ENCODE measurements at regions not wholly inside any gene's neighbourhood (a gene's known extent, or its start where the extent isn't known, plus 50 kb on each side); places are given as distances from the start of the nearest gene placed in this dataset.
A peak's percentile ranks its signal among the peaks of the same experiment; 100 is the strongest.

- no peaks in the 10 kb centered on the region for H3K27me3 ChIP-seq
- H3K4me3 ChIP-seq = no peak overlapping the region
- WGBS, 2 donors = 17 to 29% methylated on average over 1 of the region's 1 CpG
- no peak for TF ChIP-seq POLR2A (IDR thresholded peaks at IDR 0.05)
- TF ChIP-seq, protein P1, sequence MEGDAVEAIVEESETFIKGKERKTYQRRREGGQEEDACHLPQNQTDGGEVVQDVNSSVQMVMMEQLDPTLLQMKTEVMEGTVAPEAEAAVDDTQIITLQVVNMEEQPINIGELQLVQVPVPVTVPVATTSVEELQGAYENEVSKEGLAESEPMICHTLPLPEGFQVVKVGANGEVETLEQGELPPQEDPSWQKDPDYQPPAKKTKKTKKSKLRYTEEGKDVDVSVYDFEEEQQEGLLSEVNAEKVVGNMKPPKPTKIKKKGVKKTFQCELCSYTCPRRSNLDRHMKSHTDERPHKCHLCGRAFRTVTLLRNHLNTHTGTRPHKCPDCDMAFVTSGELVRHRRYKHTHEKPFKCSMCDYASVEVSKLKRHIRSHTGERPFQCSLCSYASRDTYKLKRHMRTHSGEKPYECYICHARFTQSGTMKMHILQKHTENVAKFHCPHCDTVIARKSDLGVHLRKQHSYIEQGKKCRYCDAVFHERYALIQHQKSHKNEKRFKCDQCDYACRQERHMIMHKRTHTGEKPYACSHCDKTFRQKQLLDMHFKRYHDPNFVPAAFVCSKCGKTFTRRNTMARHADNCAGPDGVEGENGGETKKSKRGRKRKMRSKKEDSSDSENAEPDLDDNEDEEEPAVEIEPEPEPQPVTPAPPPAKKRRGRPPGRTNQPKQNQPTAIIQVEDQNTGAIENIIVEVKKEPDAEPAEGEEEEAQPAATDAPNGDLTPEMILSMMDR (IDR thresholded peaks at IDR 0.05) = no peak
- intact Hi-C loops (cut with DNase I) = no loop called here
- H3K9me3 ChIP-seq = no peaks in the 10 kb centered on the region
- H3K36me3 ChIP-seq (replicated peaks in 1 of 2; ENCODE audit: insufficient read depth in 1 of 2, low read depth in 2 of 2) = no peaks in the 10 kb centered on the region
- peak overlapping the region in 2 of 4 donors; percentile 5 to 44 for H3K27ac ChIP-seq
- H3K4me1 ChIP-seq = no peaks in the 10 kb centered on the region
- peak in 1 of 4 donors; percentile 44 for DNase-seq
- ATAC-seq = peak; percentile 73
These were observed 51.0 kb upstream of the EML4 start for GRCh38 chr2:42117923-42118753.

DNA sequence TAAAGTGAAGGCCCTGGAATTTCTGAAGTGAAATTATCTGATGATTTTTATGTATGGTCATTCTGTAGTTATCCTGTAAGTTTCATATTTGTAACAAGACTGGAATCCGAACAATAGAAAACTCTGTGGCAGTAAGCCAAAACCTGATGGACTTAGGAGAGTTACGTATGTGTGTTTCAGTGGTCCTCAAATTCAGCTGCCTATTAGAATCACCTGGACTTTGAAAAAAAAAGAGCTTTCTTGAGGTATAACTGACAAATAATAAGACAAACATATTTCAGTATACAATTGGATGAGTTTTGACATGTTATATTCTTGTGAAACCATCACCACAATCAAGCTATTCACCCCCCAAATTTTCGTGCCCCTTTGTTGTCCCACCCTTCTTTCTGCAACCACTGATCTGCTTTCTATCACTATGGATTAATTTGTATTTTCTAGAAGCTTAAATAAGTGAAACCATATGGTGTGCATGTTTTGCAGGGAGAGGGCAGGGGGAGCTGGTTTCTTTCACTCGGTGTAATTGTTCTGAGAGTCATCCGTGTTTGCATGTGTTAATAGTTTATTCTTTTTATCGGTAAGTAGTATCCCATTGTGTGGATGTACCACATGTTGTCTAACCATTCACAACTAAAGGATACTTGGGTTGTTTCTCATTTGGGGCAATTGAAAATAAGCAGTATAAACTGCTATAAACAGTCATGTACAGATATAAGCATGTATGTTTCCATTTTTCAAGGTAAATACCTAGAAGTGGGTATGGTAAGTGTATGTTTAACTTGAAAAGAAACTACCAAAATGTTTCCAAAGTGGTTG, 50.2 kb upstream of the EML4 start:
- ATAC-seq (no peak), DNase-seq (no peak)
- intact Hi-C loops (cut with DNase I) = no loop called here
- TF ChIP-seq, protein P1 (IDR thresholded peaks at IDR 0.05) = no peak
- TF ChIP-seq POLR2A (IDR thresholded peaks at IDR 0.05) = no peak
- no peaks in the 10 kb centered on the region for H3K4me1 ChIP-seq
- no peaks in the 10 kb centered on the region for H3K27me3 ChIP-seq
- H3K4me3 ChIP-seq = no peak overlapping the region
- no peaks in the 10 kb centered on the region for H3K9me3 ChIP-seq
- 85% methylated on average over 6 of the region's 6 CpGs for WGBS, 2 donors
- H3K36me3 ChIP-seq (replicated peaks in 1 of 2; ENCODE audit: insufficient read depth in 1 of 2, low read depth in 2 of 2) = no peaks in the 10 kb centered on the region
- H3K27ac ChIP-seq = peak overlapping the region in 2 of 4 donors; percentile 5 to 44

All from body of pancreas (tissue), 4 donors.